ENCODE measurements at regions not wholly inside any gene's neighbourhood (a gene's known extent, or its start where the extent isn't known, plus 50 kb on each side); places are given as distances from the start of the nearest gene placed in this dataset.

DNA sequence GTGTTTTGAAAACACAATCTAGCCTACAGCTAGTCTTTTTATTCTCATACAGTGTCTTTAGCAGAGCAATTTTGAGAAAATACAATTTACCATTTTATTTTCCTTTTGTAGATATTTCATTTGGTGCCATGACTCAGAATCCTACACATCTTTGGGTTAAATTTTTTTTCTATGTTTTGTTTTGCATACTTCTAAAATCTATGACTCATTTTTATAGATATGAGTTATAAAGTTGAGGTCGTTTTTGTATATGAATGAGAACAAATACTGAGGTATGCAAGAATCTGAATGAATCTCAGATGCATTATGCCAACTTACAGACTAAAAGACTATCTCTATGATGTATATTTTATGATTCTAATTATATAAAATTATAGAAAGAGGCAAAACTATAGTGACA, 206.5 kb upstream of the ANXA10 start:
- no peak overlapping the region for H3K4me2 ChIP-seq (ENCODE audit: low read length)
- DNase-seq (ENCODE audit: low read depth) (no peak), FAIRE-seq (no peak)
- no peaks in the 10 kb centered on the region for H3K9me3 ChIP-seq (ENCODE audit: insufficient read depth, low read depth, low read length)
- H4K20me1 ChIP-seq (ENCODE audit: insufficient read depth, low read length) = no peaks in the 10 kb centered on the region
- H3K27me3 Mint-ChIP-seq (ENCODE audit: low read depth, unreplicated experiment) = no peaks in the 10 kb centered on the region
- H3K4me3 ChIP-seq (ENCODE audit: insufficient read depth, low read depth, low read length) = no peak overlapping the region
- H3K36me3 Mint-ChIP-seq (ENCODE audit: low read depth, unreplicated experiment) = no peaks in the 10 kb centered on the region
- no peak overlapping the region for H2AFZ ChIP-seq (ENCODE audit: low read depth, low read length)
- H3K36me3 ChIP-seq (ENCODE audit: insufficient read depth, low read length) = no peaks in the 10 kb centered on the region
- no peaks in the 10 kb centered on the region for H3K4me1 ChIP-seq (ENCODE audit: insufficient read depth, low read length)
- H3K27me3 ChIP-seq (ENCODE audit: insufficient read depth, low read length) = no peaks in the 10 kb centered on the region
- no peak overlapping the region for H3K9ac ChIP-seq (ENCODE audit: low read length)
- peaks cover 7% of the 10 kb centered on the region for H3K4me1 Mint-ChIP-seq (ENCODE audit: low read depth, unreplicated experiment)
- no peak for TF ChIP-seq EZH2 (IDR thresholded peaks at IDR 0.05; ENCODE audit: insufficient read depth, low read length)
- TF ChIP-seq, protein P1, sequence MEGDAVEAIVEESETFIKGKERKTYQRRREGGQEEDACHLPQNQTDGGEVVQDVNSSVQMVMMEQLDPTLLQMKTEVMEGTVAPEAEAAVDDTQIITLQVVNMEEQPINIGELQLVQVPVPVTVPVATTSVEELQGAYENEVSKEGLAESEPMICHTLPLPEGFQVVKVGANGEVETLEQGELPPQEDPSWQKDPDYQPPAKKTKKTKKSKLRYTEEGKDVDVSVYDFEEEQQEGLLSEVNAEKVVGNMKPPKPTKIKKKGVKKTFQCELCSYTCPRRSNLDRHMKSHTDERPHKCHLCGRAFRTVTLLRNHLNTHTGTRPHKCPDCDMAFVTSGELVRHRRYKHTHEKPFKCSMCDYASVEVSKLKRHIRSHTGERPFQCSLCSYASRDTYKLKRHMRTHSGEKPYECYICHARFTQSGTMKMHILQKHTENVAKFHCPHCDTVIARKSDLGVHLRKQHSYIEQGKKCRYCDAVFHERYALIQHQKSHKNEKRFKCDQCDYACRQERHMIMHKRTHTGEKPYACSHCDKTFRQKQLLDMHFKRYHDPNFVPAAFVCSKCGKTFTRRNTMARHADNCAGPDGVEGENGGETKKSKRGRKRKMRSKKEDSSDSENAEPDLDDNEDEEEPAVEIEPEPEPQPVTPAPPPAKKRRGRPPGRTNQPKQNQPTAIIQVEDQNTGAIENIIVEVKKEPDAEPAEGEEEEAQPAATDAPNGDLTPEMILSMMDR (IDR thresholded peaks at IDR 0.05; ENCODE audit: insufficient read depth, low read depth, low read length) = no peak
- H3K4me3 Mint-ChIP-seq (ENCODE audit: unreplicated experiment) = no peak overlapping the region
- H3K79me2 ChIP-seq (ENCODE audit: insufficient read depth, low read length) = no peaks in the 10 kb centered on the region
- no peak overlapping the region for H3K27ac ChIP-seq (ENCODE audit: low read depth, low read length)
- no peaks in the 10 kb centered on the region for H3K9me3 Mint-ChIP-seq (ENCODE audit: unreplicated experiment)
- no peak overlapping the region for H3K27ac Mint-ChIP-seq (ENCODE audit: unreplicated experiment)

DNA sequence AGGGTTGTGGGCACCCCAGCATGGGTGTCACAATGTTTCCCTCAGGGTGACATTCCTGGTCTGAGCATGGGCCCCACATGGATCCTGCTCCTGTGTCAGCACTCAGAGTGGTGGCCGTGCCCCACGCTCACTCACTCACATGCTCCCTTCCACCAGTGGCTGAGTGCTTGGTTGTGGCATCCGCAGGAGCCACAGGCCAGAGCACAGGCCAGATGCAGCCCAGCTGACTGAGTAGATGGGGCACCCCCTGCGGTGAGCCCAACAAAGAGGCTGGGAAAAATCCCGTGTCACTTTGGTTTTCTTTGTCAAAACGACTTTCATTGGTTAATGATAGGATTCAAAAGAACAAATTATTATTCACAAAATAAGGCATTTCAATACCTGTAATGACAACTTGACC, 204.6 kb upstream of the ANXA10 start:
- Histone ChIP-seq H3K36me3 (ENCODE audit: insufficient read depth, low read length) (no peaks in the 10 kb centered on the region), H3K4me1 (ENCODE audit: insufficient read depth, low read length) (no peaks in the 10 kb centered on the region), H3K4me3 (ENCODE audit: insufficient read depth, low read depth, low read length) (no peak overlapping the region), H3K9ac (ENCODE audit: low read length) (no peak overlapping the region), H3K79me2 (ENCODE audit: insufficient read depth, low read length) (no peaks in the 10 kb centered on the region), H3K4me2 (ENCODE audit: low read length) (no peak overlapping the region), H3K27ac (ENCODE audit: low read depth, low read length) (no peak overlapping the region), H4K20me1 (ENCODE audit: insufficient read depth, low read length) (no peaks in the 10 kb centered on the region), H3K9me3 (ENCODE audit: insufficient read depth, low read depth, low read length) (no peaks in the 10 kb centered on the region), H2AFZ (ENCODE audit: low read depth, low read length) (no peak overlapping the region), H3K27me3 (ENCODE audit: insufficient read depth, low read length) (no peaks in the 10 kb centered on the region)
- DNase-seq (ENCODE audit: low read depth) (no peak), FAIRE-seq (no peak)
- Mint-ChIP-seq H3K27ac (ENCODE audit: unreplicated experiment) (no peak overlapping the region), H3K4me3 (ENCODE audit: unreplicated experiment) (no peak overlapping the region), H3K36me3 (ENCODE audit: low read depth, unreplicated experiment) (no peaks in the 10 kb centered on the region), H3K9me3 (ENCODE audit: unreplicated experiment) (no peaks in the 10 kb centered on the region), H3K27me3 (ENCODE audit: low read depth, unreplicated experiment) (no peaks in the 10 kb centered on the region), H3K4me1 (ENCODE audit: low read depth, unreplicated experiment) (peaks cover 5% of the 10 kb centered on the region)
- no peak for TF ChIP-seq EZH2 (IDR thresholded peaks at IDR 0.05; ENCODE audit: insufficient read depth, low read length)
- TF ChIP-seq, protein P1 (IDR thresholded peaks at IDR 0.05; ENCODE audit: insufficient read depth, low read depth, low read length) = no peak

DNA sequence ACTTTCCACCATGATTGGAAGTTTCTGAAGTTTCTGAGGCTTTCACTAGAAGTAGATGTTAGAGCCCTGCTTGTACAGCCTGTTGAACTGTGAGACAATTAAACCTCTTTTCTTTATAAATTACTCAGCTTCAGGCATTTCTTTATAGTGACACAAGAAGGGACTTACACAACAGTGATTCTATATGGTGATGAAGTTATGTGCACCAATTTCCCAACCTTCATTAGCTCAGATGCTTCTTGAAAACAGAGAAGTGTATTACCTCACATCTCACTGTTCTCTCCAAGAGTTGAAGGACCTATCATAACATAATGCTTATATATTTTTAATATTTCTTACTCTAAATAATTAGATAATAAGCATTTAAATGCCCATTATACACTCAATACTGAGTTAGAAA, 202.1 kb upstream of the ANXA10 start:
- DNase-seq (ENCODE audit: low read depth) (no peak), FAIRE-seq (peak; percentile 29)
- H3K4me2 ChIP-seq (ENCODE audit: low read length) = no peak overlapping the region
- H3K9ac ChIP-seq (ENCODE audit: low read length) = no peak overlapping the region
- no peaks in the 10 kb centered on the region for H3K36me3 Mint-ChIP-seq (ENCODE audit: low read depth, unreplicated experiment)
- H3K36me3 ChIP-seq (ENCODE audit: insufficient read depth, low read length) = no peaks in the 10 kb centered on the region
- no peaks in the 10 kb centered on the region for H3K9me3 ChIP-seq (ENCODE audit: insufficient read depth, low read depth, low read length)
- no peaks in the 10 kb centered on the region for H3K27me3 Mint-ChIP-seq (ENCODE audit: low read depth, unreplicated experiment)
- H3K4me3 Mint-ChIP-seq (ENCODE audit: unreplicated experiment) = no peak overlapping the region
- H3K4me1 ChIP-seq (ENCODE audit: insufficient read depth, low read length) = no peaks in the 10 kb centered on the region
- no peak overlapping the region for H3K4me3 ChIP-seq (ENCODE audit: insufficient read depth, low read depth, low read length)
- no peak overlapping the region for H2AFZ ChIP-seq (ENCODE audit: low read depth, low read length)
- no peak overlapping the region for H3K27ac ChIP-seq (ENCODE audit: low read depth, low read length)
- no peaks in the 10 kb centered on the region for H3K9me3 Mint-ChIP-seq (ENCODE audit: unreplicated experiment)
- H3K27me3 ChIP-seq (ENCODE audit: insufficient read depth, low read length) = no peaks in the 10 kb centered on the region
- TF ChIP-seq EZH2 (IDR thresholded peaks at IDR 0.05; ENCODE audit: insufficient read depth, low read length) = no peak
- TF ChIP-seq, protein P1 (IDR thresholded peaks at IDR 0.05; ENCODE audit: insufficient read depth, low read depth, low read length) = no peak
- H3K79me2 ChIP-seq (ENCODE audit: insufficient read depth, low read length) = no peaks in the 10 kb centered on the region
- no peak overlapping the region for H3K27ac Mint-ChIP-seq (ENCODE audit: unreplicated experiment)
- H3K4me1 Mint-ChIP-seq (ENCODE audit: low read depth, unreplicated experiment) = peaks cover 2% of the 10 kb centered on the region
- no peaks in the 10 kb centered on the region for H4K20me1 ChIP-seq (ENCODE audit: insufficient read depth, low read length)

Measured in astrocyte (in vitro differentiated cells and primary cell).